Mucosa of stomach (tissue), 1 donor: ENCODE measurements at regions not wholly inside any gene's neighbourhood (a gene's known extent, or its start where the extent isn't known, plus 50 kb on each side); places are given as distances from the start of the nearest gene placed in this dataset.

Experiments
- H3K27me3 ChIP-seq: one replicate; pipeline ENCODE4 v1.7.0; 2013; ENCODE audit warnings: mild to moderate bottlenecking, low read length; ENCODE audit not compliant: control insufficient read depth, insufficient read depth
- H3K36me3 ChIP-seq: one replicate; pipeline ENCODE4 v1.7.0; 2013; ENCODE audit warnings: low read length; ENCODE audit not compliant: control insufficient read depth, insufficient read depth
- H3K4me1 ChIP-seq: one replicate; pipeline ENCODE4 v1.7.0; 2013; ENCODE audit warnings: mild to moderate bottlenecking, low read length; ENCODE audit not compliant: control insufficient read depth, insufficient read depth
- H3K4me3 ChIP-seq: one replicate; pipeline ENCODE4 v1.7.0; 2013; ENCODE audit warnings: low read length
- H3K9ac ChIP-seq: one replicate; pipeline ENCODE4 v1.7.0; 2013; ENCODE audit warnings: mild to moderate bottlenecking, low read length, moderate library complexity
- H3K9me3 ChIP-seq: one replicate; pipeline ENCODE4 v1.7.0; 2013; ENCODE audit warnings: mild to moderate bottlenecking, low read length, moderate library complexity; ENCODE audit not compliant: control insufficient read depth
- donor health status: Pancreatic carcinoma.

GRCh38 chr18:41745166-41746049 is 209.6 kb upstream of the PIK3C3 start:
- Histone ChIP-seq H3K9me3 (no peaks in the 10 kb centered on the region), H3K27me3 (no peaks in the 10 kb centered on the region), H3K36me3 (no peaks in the 10 kb centered on the region), H3K4me3 (no peak overlapping the region), H3K9ac (no peak overlapping the region), H3K4me1 (no peaks in the 10 kb centered on the region)

- H3K4me1 ChIP-seq, result no peaks in the 10 kb centered on the region
- H3K4me3 ChIP-seq, result no peak overlapping the region
- H3K9ac ChIP-seq, result no peak overlapping the region
- H3K27me3 ChIP-seq, result no peaks in the 10 kb centered on the region
- no peaks in the 10 kb centered on the region for H3K9me3 ChIP-seq
- H3K36me3 ChIP-seq, result no peaks in the 10 kb centered on the region
Measured at GRCh38 chr18:41744421-41745030, 210.5 kb upstream of the PIK3C3 start.

GRCh38 chr18:41737218-41737617 is 217.8 kb upstream of the PIK3C3 start:
- Histone ChIP-seq H3K9ac (no peak overlapping the region), H3K27me3 (no peaks in the 10 kb centered on the region), H3K9me3 (no peaks in the 10 kb centered on the region), H3K4me3 (no peak overlapping the region), H3K36me3 (no peaks in the 10 kb centered on the region), H3K4me1 (no peaks in the 10 kb centered on the region)

GRCh38 chr18:41734917-41735316 is 220.1 kb upstream of the PIK3C3 start:
- no peaks in the 10 kb centered on the region for H3K36me3 ChIP-seq
- H3K4me1 ChIP-seq, result no peaks in the 10 kb centered on the region
- no peak overlapping the region for H3K4me3 ChIP-seq
- H3K27me3 ChIP-seq, result no peaks in the 10 kb centered on the region
- H3K9ac ChIP-seq, result no peak overlapping the region
- no peaks in the 10 kb centered on the region for H3K9me3 ChIP-seq

GRCh38 chr18:41732356-41732755 is 222.7 kb upstream of the PIK3C3 start:
- H3K9ac ChIP-seq, result no peak overlapping the region
- no peaks in the 10 kb centered on the region for H3K9me3 ChIP-seq
- no peaks in the 10 kb centered on the region for H3K27me3 ChIP-seq
- no peaks in the 10 kb centered on the region for H3K36me3 ChIP-seq
- H3K4me1 ChIP-seq, result no peaks in the 10 kb centered on the region
- H3K4me3 ChIP-seq, result no peak overlapping the region

GRCh38 chr18:41731884-41732283 is 223.2 kb upstream of the PIK3C3 start:
- no peaks in the 10 kb centered on the region for H3K4me1 ChIP-seq
- no peaks in the 10 kb centered on the region for H3K36me3 ChIP-seq
- no peaks in the 10 kb centered on the region for H3K27me3 ChIP-seq
- H3K9me3 ChIP-seq, result no peaks in the 10 kb centered on the region
- H3K4me3 ChIP-seq, result no peak overlapping the region
- H3K9ac ChIP-seq, result no peak overlapping the region

GRCh38 chr18:41724195-41724594 is 230.8 kb upstream of the PIK3C3 start:
- Histone ChIP-seq H3K4me1 (no peaks in the 10 kb centered on the region), H3K27me3 (no peaks in the 10 kb centered on the region), H3K9me3 (no peaks in the 10 kb centered on the region), H3K36me3 (no peaks in the 10 kb centered on the region), H3K9ac (no peak overlapping the region), H3K4me3 (no peak overlapping the region)

- no peak overlapping the region for H3K4me3 ChIP-seq
- no peak overlapping the region for H3K9ac ChIP-seq
- no peaks in the 10 kb centered on the region for H3K9me3 ChIP-seq
- no peaks in the 10 kb centered on the region for H3K36me3 ChIP-seq
- no peaks in the 10 kb centered on the region for H3K4me1 ChIP-seq
- no peaks in the 10 kb centered on the region for H3K27me3 ChIP-seq
Measured at GRCh38 chr18:41721103-41721790, 233.8 kb upstream of the PIK3C3 start.

- Histone ChIP-seq H3K9ac (no peak overlapping the region), H3K9me3 (no peaks in the 10 kb centered on the region), H3K27me3 (no peaks in the 10 kb centered on the region), H3K36me3 (no peaks in the 10 kb centered on the region), H3K4me3 (no peak overlapping the region), H3K4me1 (no peaks in the 10 kb centered on the region)
Measured at GRCh38 chr18:41720226-41720625, 234.8 kb upstream of the PIK3C3 start.

- Histone ChIP-seq H3K4me1 (no peaks in the 10 kb centered on the region), H3K9me3 (no peaks in the 10 kb centered on the region), H3K9ac (no peak overlapping the region), H3K36me3 (no peaks in the 10 kb centered on the region), H3K27me3 (no peaks in the 10 kb centered on the region), H3K4me3 (no peak overlapping the region)
Measured at GRCh38 chr18:41719808-41720207, 235.2 kb upstream of the PIK3C3 start.

- Histone ChIP-seq H3K9me3 (no peaks in the 10 kb centered on the region), H3K9ac (no peak overlapping the region), H3K4me1 (no peaks in the 10 kb centered on the region), H3K4me3 (no peak overlapping the region), H3K36me3 (no peaks in the 10 kb centered on the region), H3K27me3 (no peaks in the 10 kb centered on the region)
Measured at GRCh38 chr18:41714872-41715271, 240.2 kb upstream of the PIK3C3 start.
